Mesendoderm (in vitro differentiated cells): ENCODE measurements at regions not wholly inside any gene's neighbourhood (a gene's known extent, or its start where the extent isn't known, plus 50 kb on each side); places are given as distances from the start of the nearest gene placed in this dataset.

Source experiments
- DNase-seq: peaks from one replicate; pipeline ENCODE4 v3.0.0; 2013
- H2AK5ac ChIP-seq: 2 replicates; pipeline ENCODE4 v1.6.1; 2013; ENCODE audit warnings: low read length, inconsistent platforms
- H2BK120ac ChIP-seq: 2 replicates; pipeline ENCODE4 v1.6.1; 2013; ENCODE audit warnings: low read depth, mild to moderate bottlenecking, low read length, moderate library complexity, mixed read lengths
- H2BK15ac ChIP-seq: replicated peaks from 2 replicates; pipeline ENCODE4 v1.6.1; 2013; ENCODE audit warnings: low read depth, mild to moderate bottlenecking, moderate library complexity
- H2BK5ac ChIP-seq: 2 replicates; pipeline ENCODE4 v1.6.1; 2013; ENCODE audit warnings: low read length, inconsistent platforms
- H3K18ac ChIP-seq: 2 replicates; pipeline ENCODE4 v1.6.1; 2013; ENCODE audit warnings: mild to moderate bottlenecking, low read length, mixed read lengths
- H3K23ac ChIP-seq: one replicate; pipeline ENCODE4 v1.6.1; 2013; ENCODE audit warnings: low read length
- H3K27ac ChIP-seq: 2 replicates; pipeline ENCODE4 v1.5.1; 2013; ENCODE audit warnings: low read depth, mild to moderate bottlenecking, inconsistent platforms, low read length, moderate library complexity
- H3K27me3 ChIP-seq: 2 replicates; pipeline ENCODE4 v1.6.1; 2013; ENCODE audit warnings: low read length, control low read depth, mild to moderate bottlenecking, inconsistent platforms; ENCODE audit not compliant: insufficient read depth, poor library complexity
- H3K36me3 ChIP-seq: 2 replicates; pipeline ENCODE4 v1.6.1; 2013; ENCODE audit warnings: low read length, inconsistent platforms; ENCODE audit not compliant: control insufficient read depth, insufficient read depth
- H3K4ac ChIP-seq: one replicate; pipeline ENCODE4 v1.6.1; 2013; ENCODE audit warnings: low read depth, mild to moderate bottlenecking, low read length, moderate library complexity
- H3K4me1 ChIP-seq: 2 replicates; pipeline ENCODE4 v1.6.1; 2013; ENCODE audit warnings: low read depth, low read length, inconsistent platforms; ENCODE audit not compliant: control insufficient read depth
- H3K4me2 ChIP-seq: 2 replicates; pipeline ENCODE4 v1.6.1; 2013; ENCODE audit warnings: low read length
- H3K4me3 ChIP-seq: 2 replicates; pipeline ENCODE4 v1.5.1; 2013; ENCODE audit warnings: mild to moderate bottlenecking, low read length
- H3K56ac ChIP-seq: one replicate; pipeline ENCODE4 v1.6.1; 2013; ENCODE audit warnings: low read length
- H3K79me1 ChIP-seq: 2 replicates; pipeline ENCODE4 v1.6.1; 2013; ENCODE audit warnings: low read length, inconsistent platforms
- H3K79me2 ChIP-seq: 2 replicates; pipeline ENCODE4 v1.6.1; 2013; ENCODE audit warnings: mild to moderate bottlenecking, low read length; ENCODE audit not compliant: control insufficient read depth, insufficient read depth
- H3K9ac ChIP-seq: 2 replicates; pipeline ENCODE4 v1.6.1; 2013; ENCODE audit warnings: low read length, inconsistent platforms
- H4K5ac ChIP-seq: one replicate; pipeline ENCODE4 v1.6.1; 2013; ENCODE audit warnings: low read length
- H4K8ac ChIP-seq: one replicate; pipeline ENCODE4 v1.6.1; 2013; ENCODE audit warnings: low read depth, mild to moderate bottlenecking, control low read depth, low read length, moderate library complexity
- WGBS: extraction: QIAGEN DNeasy Blood & Tissue Kit; methylation state at CpG from one replicate; pipeline ENCODE4 v1.1.7; 2013; ENCODE audit warnings: low lambda C conversion rate, missing lambda C conversion rate; ENCODE audit not compliant: insufficient coverage; ENCODE audit errors: extremely low coverage; 5-methylcytosine and 5-hydroxymethylcytosine counted together

DNA sequence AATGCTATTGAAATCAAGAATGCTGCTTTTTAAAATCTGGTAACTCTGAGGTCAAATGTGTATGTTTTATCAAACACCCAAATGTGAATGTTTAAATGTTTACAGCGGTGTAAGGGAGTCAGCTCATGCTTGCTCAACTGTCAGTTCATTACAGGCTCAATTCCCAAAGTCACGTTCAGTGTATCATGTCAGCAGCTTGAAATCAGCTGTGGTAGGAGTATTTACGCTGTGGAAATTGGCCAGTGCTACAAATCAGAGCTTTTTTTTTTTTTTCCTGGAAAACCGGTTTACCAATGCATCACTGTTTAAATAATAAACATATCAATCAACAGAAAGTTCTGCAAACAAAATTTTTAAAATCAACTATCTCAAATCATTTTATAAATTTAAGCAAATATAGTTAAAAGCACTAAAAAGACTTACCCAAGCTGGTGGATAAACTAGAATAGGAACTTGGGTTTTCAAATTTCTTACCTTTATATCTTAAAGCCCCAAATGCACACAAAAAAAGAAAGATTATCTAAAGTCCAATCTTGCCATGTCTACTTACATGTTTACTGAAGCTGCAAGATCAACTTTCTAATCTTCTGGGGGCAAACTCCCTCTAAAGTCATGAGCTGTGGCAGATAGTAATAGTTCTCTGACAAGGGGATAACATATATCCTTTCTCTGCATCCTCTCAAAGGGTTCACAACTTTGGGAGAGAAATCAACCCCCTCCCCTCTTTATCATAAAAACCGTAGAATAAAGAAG, 57.6 kb upstream of the GRAMD2B start:
- no peaks in the 10 kb centered on the region for H3K36me3 ChIP-seq
- no CpG with 5 or more reads among the region's 5 CpGs for WGBS
- no peak overlapping the region for H3K56ac ChIP-seq
- H3K9ac ChIP-seq: no peak overlapping the region
- H3K23ac ChIP-seq: no peak overlapping the region
- no peak for DNase-seq
- H3K4me1 ChIP-seq: peaks cover 4% of the 10 kb centered on the region
- H2AK5ac ChIP-seq: no peak overlapping the region
- H3K4me2 ChIP-seq: no peak overlapping the region
- H3K27me3 ChIP-seq: no peaks in the 10 kb centered on the region
- H3K79me1 ChIP-seq: no peaks in the 10 kb centered on the region
- H3K4ac ChIP-seq: no peak overlapping the region
- H3K4me3 ChIP-seq: no peak overlapping the region
- H2BK5ac ChIP-seq: no peak overlapping the region
- H2BK15ac ChIP-seq: no peak overlapping the region
- H3K18ac ChIP-seq: no peak overlapping the region
- H4K5ac ChIP-seq: no peak overlapping the region
- no peak overlapping the region for H3K27ac ChIP-seq
- no peaks in the 10 kb centered on the region for H3K79me2 ChIP-seq
- H2BK120ac ChIP-seq: no peak overlapping the region
- no peak overlapping the region for H4K8ac ChIP-seq

DNA sequence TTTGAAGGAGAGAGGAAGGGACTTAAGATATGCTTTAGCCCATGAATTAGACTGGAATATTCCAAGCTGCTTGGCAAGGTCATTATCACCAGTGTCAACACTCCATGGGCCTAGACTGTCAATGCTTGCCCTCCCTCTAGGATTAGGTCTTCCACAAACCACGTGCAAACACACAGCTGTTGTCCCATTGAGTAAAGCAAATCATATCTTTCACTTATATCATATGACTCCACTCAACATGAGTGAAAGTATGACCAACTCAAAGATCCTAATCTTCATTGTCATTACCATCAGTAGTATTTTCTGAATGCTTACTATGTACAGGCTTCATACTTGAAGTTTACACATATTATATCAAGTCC, 57.0 kb upstream of the GRAMD2B start:
- DNase-seq: no peak
- WGBS: no CpG with 5 or more reads among the region's 1 CpG
- no peak overlapping the region for H2AK5ac ChIP-seq
- H4K8ac ChIP-seq: no peak overlapping the region
- H3K56ac ChIP-seq: no peak overlapping the region
- H3K4me2 ChIP-seq: no peak overlapping the region
- H3K36me3 ChIP-seq: no peaks in the 10 kb centered on the region
- no peak overlapping the region for H3K9ac ChIP-seq
- H3K79me2 ChIP-seq: no peaks in the 10 kb centered on the region
- H3K27me3 ChIP-seq: no peaks in the 10 kb centered on the region
- no peak overlapping the region for H2BK15ac ChIP-seq
- H3K4me1 ChIP-seq: peaks cover 4% of the 10 kb centered on the region
- H3K27ac ChIP-seq: no peak overlapping the region
- H2BK120ac ChIP-seq: no peak overlapping the region
- no peaks in the 10 kb centered on the region for H3K79me1 ChIP-seq
- no peak overlapping the region for H4K5ac ChIP-seq
- H2BK5ac ChIP-seq: no peak overlapping the region
- no peak overlapping the region for H3K4ac ChIP-seq
- no peak overlapping the region for H3K23ac ChIP-seq
- no peak overlapping the region for H3K4me3 ChIP-seq
- H3K18ac ChIP-seq: no peak overlapping the region

DNA sequence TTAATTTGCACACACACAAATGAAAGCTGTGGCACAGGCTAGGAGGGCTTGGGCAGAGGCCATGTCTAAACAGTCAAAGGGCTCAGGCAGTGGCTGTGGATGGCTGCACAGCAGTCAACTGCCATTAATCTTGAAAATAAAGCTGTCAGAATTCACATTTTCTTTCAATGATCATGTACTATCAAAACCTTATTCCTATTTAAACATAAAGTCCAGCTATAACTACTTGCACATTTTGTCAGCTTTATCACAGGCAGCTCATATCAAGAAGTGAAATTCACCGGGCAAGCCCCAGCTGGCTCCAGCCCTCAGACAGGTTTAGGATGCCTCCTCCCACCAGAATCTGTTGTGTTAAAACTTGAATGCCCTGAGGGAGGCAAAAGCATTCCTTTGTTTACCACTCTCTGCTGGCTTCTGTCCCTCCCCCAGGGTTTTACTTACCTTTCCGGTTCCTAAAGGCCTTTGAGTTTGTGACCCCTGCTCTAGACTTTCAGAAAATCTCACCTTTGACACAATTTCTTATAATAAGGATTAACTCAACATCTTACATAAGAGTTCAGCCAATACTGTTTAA, 54.9 kb upstream of the GRAMD2B start:
- no peak overlapping the region for H3K4me2 ChIP-seq
- H2BK120ac ChIP-seq: no peak overlapping the region
- WGBS: no CpG with 5 or more reads among the region's 2 CpGs
- no peaks in the 10 kb centered on the region for H3K79me1 ChIP-seq
- H3K27ac ChIP-seq: no peak overlapping the region
- H3K4ac ChIP-seq: no peak overlapping the region
- no peak overlapping the region for H2BK5ac ChIP-seq
- no peak overlapping the region for H3K23ac ChIP-seq
- no peaks in the 10 kb centered on the region for H3K79me2 ChIP-seq
- H4K8ac ChIP-seq: no peak overlapping the region
- H3K27me3 ChIP-seq: no peaks in the 10 kb centered on the region
- no peak overlapping the region for H3K9ac ChIP-seq
- H2AK5ac ChIP-seq: no peak overlapping the region
- no peak overlapping the region for H3K56ac ChIP-seq
- peak; percentile 93 for DNase-seq
- H3K36me3 ChIP-seq: no peaks in the 10 kb centered on the region
- no peak overlapping the region for H3K18ac ChIP-seq
- H2BK15ac ChIP-seq: no peak overlapping the region
- no peak overlapping the region for H4K5ac ChIP-seq
- H3K4me1 ChIP-seq: peaks cover 4% of the 10 kb centered on the region
- no peak overlapping the region for H3K4me3 ChIP-seq

DNA sequence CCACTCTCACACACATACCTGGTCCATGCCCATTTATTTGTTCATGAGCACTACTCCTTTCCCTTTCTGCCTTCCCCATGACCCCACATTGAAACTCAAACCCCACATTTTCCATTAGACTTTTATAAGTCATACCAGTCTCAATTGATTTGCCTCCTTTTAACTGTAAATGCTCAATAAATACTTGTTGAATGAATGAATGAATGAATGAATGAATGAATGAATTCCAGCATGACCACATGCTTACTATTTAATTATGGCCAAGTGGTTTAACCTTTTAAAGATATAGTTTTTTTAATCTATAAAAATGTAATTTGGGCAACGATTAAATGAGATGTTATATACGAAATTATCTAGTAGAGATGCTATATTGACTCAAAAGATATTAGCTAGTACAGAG, 54.1 kb upstream of the GRAMD2B start:
- no peak overlapping the region for H3K4ac ChIP-seq
- no peak overlapping the region for H3K4me3 ChIP-seq
- H3K18ac ChIP-seq: no peak overlapping the region
- 100% methylated on average over 2 of the region's 2 CpGs for WGBS
- no peak overlapping the region for H3K4me2 ChIP-seq
- H3K4me1 ChIP-seq: peaks cover 4% of the 10 kb centered on the region
- no peak for DNase-seq
- H3K27me3 ChIP-seq: no peaks in the 10 kb centered on the region
- no peaks in the 10 kb centered on the region for H3K79me2 ChIP-seq
- H2BK15ac ChIP-seq: no peak overlapping the region
- H3K23ac ChIP-seq: no peak overlapping the region
- H3K79me1 ChIP-seq: no peaks in the 10 kb centered on the region
- H2BK5ac ChIP-seq: no peak overlapping the region
- H2BK120ac ChIP-seq: no peak overlapping the region
- no peak overlapping the region for H3K27ac ChIP-seq
- no peak overlapping the region for H3K56ac ChIP-seq
- H3K36me3 ChIP-seq: no peaks in the 10 kb centered on the region
- H2AK5ac ChIP-seq: no peak overlapping the region
- H4K8ac ChIP-seq: no peak overlapping the region
- H3K9ac ChIP-seq: no peak overlapping the region
- no peak overlapping the region for H4K5ac ChIP-seq

DNA sequence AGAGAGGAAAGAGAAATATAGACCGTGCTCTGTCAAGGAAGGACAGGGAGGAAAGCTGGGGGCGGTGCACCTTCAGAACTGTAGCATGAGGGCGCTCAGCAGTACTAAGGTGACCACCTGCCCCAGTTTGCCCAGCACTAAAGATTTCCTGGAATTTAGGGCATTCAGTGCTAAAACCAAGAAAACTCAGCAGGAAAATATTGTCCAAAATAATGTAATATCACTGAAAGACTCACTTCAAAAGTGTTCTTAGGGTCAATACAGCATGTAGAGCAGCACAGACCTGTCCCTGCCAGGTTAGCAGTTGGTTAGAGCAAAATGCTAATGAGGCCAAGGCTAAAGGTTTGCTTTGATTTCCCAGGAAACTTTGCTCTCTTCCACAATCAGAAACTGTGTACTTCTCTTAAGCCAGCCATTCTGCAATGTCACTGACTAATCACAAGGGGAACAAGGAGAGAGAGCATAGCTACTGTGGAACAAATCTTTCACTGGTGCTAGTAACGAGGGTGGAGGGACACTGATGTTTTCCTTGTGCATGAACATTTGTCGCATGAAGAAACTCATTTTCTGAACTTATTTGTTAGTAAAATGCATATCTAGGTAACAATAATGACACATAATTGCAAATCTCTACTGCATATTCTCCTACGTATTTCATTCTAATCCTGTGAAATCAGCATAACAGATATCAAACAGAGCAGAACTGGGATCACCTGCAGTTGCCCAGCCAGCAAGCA, 53.0 kb upstream of the GRAMD2B start:
- Histone ChIP-seq H3K23ac (no peak overlapping the region), H3K4me1 (peaks cover 4% of the 10 kb centered on the region), H2AK5ac (no peak overlapping the region), H3K18ac (no peak overlapping the region), H3K79me2 (no peaks in the 10 kb centered on the region), H3K27ac (no peak overlapping the region), H2BK5ac (no peak overlapping the region), H4K8ac (no peak overlapping the region), H2BK120ac (no peak overlapping the region), H3K4me3 (no peak overlapping the region), H3K79me1 (no peaks in the 10 kb centered on the region), H3K4ac (no peak overlapping the region), H3K9ac (no peak overlapping the region), H2BK15ac (no peak overlapping the region), H3K56ac (no peak overlapping the region), H4K5ac (no peak overlapping the region), H3K4me2 (no peak overlapping the region), H3K27me3 (no peaks in the 10 kb centered on the region), H3K36me3 (no peaks in the 10 kb centered on the region)
- WGBS: no CpG with 5 or more reads among the region's 6 CpGs
- DNase-seq: peak; percentile 28
